ENCODE measurements at regions not wholly inside any gene's neighbourhood (a gene's known extent, or its start where the extent isn't known, plus 50 kb on each side); places are given as distances from the start of the nearest gene placed in this dataset.
"Not testable (repeated sequence)": the region's sequence is repeated elsewhere in the genome, so short reads cannot be mapped to it uniquely, and the experiment has no call there.

DNA sequence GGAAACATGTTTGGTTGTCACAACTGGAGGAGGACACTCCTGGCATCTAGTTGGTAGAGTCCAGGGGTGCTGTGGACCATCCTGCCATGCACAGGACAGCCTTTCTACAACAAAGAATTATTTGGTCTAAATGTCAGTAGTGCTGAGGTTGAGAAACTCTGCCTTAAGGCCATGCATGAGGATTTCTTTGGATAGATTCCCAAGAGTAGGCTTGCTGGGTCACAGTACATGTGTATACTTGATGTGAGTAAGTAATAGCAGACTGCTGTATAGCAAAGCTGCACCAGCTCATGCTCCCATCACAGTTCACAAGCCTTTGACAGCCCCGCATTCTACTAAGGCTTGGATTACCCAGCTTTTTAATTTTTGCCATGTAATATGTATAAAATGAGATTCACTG, 151.3 kb downstream of the MFSD1 start:
- no peak overlapping the region for H3K4me3 ChIP-seq (ENCODE audit: low read depth, low read length)
- no peaks in the 10 kb centered on the region for H3K36me3 ChIP-seq (ENCODE audit: control insufficient read depth, insufficient read depth, low read length)
- TF ChIP-seq, protein P1, sequence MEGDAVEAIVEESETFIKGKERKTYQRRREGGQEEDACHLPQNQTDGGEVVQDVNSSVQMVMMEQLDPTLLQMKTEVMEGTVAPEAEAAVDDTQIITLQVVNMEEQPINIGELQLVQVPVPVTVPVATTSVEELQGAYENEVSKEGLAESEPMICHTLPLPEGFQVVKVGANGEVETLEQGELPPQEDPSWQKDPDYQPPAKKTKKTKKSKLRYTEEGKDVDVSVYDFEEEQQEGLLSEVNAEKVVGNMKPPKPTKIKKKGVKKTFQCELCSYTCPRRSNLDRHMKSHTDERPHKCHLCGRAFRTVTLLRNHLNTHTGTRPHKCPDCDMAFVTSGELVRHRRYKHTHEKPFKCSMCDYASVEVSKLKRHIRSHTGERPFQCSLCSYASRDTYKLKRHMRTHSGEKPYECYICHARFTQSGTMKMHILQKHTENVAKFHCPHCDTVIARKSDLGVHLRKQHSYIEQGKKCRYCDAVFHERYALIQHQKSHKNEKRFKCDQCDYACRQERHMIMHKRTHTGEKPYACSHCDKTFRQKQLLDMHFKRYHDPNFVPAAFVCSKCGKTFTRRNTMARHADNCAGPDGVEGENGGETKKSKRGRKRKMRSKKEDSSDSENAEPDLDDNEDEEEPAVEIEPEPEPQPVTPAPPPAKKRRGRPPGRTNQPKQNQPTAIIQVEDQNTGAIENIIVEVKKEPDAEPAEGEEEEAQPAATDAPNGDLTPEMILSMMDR (IDR thresholded peaks at IDR 0.05; ENCODE audit: insufficient read depth, low read length, poor library complexity, severe bottlenecking) = no peak
- no peaks in the 10 kb centered on the region for H3K27me3 ChIP-seq (ENCODE audit: control insufficient read depth, insufficient read depth, low read length)
- no peak for DNase-seq (ENCODE audit: low read depth)

DNA sequence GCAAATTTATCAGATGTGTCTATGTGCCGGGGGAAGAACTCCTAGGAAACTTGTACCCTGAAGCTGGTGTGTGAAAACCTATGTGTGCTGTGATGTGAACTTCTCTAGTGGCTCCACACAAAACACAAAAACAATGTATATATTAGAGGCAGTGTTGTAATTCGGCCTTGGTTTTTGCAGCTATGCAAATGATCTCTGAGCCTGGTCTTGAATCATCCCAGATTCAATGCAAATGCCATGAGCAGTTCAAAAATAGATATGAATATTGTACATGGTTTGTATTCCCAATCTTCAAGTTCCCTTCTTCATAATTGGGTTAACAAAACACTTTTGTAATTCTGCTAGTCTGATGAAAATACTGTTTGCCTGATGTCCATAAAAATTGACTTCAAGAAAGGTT, 152.6 kb downstream of the MFSD1 start:
- TF ChIP-seq, protein P1 (IDR thresholded peaks at IDR 0.05; ENCODE audit: insufficient read depth, low read length, poor library complexity, severe bottlenecking) = no peak
- no peak for DNase-seq (ENCODE audit: low read depth)
- H3K27me3 ChIP-seq (ENCODE audit: control insufficient read depth, insufficient read depth, low read length) = no peaks in the 10 kb centered on the region
- H3K36me3 ChIP-seq (ENCODE audit: control insufficient read depth, insufficient read depth, low read length) = no peaks in the 10 kb centered on the region
- H3K4me3 ChIP-seq (ENCODE audit: low read depth, low read length) = no peak overlapping the region

GRCh38 chr3:158957777-158958176, 155.9 kb downstream of the MFSD1 start:
- H3K36me3 ChIP-seq (ENCODE audit: control insufficient read depth, insufficient read depth, low read length); H3K27me3 ChIP-seq (ENCODE audit: control insufficient read depth, insufficient read depth, low read length); H3K4me3 ChIP-seq (ENCODE audit: low read depth, low read length); DNase-seq (ENCODE audit: low read depth): not testable (repeated sequence)

DNA sequence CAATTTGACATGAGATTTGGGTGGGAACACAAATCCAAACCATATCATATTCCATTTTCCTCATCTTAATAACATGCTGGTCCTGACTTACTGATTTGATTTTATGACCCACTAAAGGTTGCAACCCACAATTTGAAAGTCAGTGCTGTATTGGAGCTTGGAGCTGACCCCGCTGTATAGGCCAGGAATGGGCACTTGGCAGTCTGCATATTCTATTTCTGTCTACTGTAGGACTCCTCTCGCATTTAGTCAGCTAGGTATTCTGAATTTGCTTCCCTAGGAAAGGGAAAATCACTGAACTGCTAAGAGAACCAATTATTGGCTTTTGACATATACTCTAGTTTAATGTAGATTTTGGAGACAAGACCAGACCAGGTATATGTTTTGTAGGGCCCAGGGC, 157.0 kb downstream of the MFSD1 start:
- Histone ChIP-seq H3K27me3 (ENCODE audit: control insufficient read depth, insufficient read depth, low read length) (no peaks in the 10 kb centered on the region), H3K4me3 (ENCODE audit: low read depth, low read length) (no peak overlapping the region), H3K36me3 (ENCODE audit: control insufficient read depth, insufficient read depth, low read length) (no peaks in the 10 kb centered on the region)
- no peak for DNase-seq (ENCODE audit: low read depth)
- TF ChIP-seq, protein P1 (IDR thresholded peaks at IDR 0.05; ENCODE audit: insufficient read depth, low read length, poor library complexity, severe bottlenecking) = no peak

- TF ChIP-seq, protein P1 (IDR thresholded peaks at IDR 0.05; ENCODE audit: insufficient read depth, low read length, poor library complexity, severe bottlenecking) = no peak
- no peak overlapping the region for H3K4me3 ChIP-seq (ENCODE audit: low read depth, low read length)
- no peak for DNase-seq (ENCODE audit: low read depth)
- H3K36me3 ChIP-seq (ENCODE audit: control insufficient read depth, insufficient read depth, low read length) = no peaks in the 10 kb centered on the region
- H3K27me3 ChIP-seq (ENCODE audit: control insufficient read depth, insufficient read depth, low read length) = no peaks in the 10 kb centered on the region
Observed at GRCh38 chr3:158961471-158961870, 159.6 kb downstream of the MFSD1 start.

DNA sequence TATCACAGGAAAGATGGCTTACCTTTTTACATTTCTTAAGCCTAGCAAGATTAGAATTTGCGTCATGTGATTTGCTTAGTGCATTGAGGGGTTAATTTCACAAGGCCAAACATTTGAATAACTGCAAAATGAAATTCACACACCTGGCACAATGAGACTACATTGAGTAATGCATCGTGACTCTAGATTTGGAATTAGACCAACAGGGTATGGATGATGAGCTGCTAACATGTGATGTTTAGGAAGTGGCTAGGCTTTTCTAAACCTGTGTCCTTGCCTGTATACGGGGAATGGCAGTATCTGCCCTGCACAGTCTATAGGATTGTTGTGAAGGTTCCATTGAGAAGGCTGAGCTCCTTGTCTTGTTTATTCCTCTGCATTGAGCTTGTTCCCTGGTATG, 160.1 kb downstream of the MFSD1 start:
- DNase-seq (ENCODE audit: low read depth) = no peak
- no peaks in the 10 kb centered on the region for H3K27me3 ChIP-seq (ENCODE audit: control insufficient read depth, insufficient read depth, low read length)
- TF ChIP-seq, protein P1 (IDR thresholded peaks at IDR 0.05; ENCODE audit: insufficient read depth, low read length, poor library complexity, severe bottlenecking) = no peak

More for the DNA sequence above, 160.1 kb downstream of the MFSD1 start:
- no peaks in the 10 kb centered on the region for H3K36me3 ChIP-seq (ENCODE audit: control insufficient read depth, insufficient read depth, low read length)
- no peak overlapping the region for H3K4me3 ChIP-seq (ENCODE audit: low read depth, low read length)
